GM10266 (cell line): ENCODE measurements at regions not wholly inside any gene's neighbourhood (a gene's known extent, or its start where the extent isn't known, plus 50 kb on each side); places are given as distances from the start of the nearest gene placed in this dataset.
"Not testable (repeated sequence)": the region's sequence is repeated elsewhere in the genome, so short reads cannot be mapped to it uniquely, and the experiment has no call there.

ENCODE experiments used
- DNase-seq: peaks from one replicate; pipeline ENCODE4 v3.0.0; 2012; ENCODE audit errors: extremely low spot score
- CTCF ChIP-seq: IDR thresholded peaks from 2 replicates; pipeline ENCODE4 v1.5.1; 2012; ENCODE audit warnings: mild to moderate bottlenecking, low read depth; ENCODE audit not compliant: control insufficient read depth, insufficient read depth; ENCODE audit errors: missing control alignments

GRCh38 chr19:30066781-30067759 is 125.0 kb downstream of the URI1 start:
- DNase-seq: no peak
- no peak for TF ChIP-seq CTCF

DNA sequence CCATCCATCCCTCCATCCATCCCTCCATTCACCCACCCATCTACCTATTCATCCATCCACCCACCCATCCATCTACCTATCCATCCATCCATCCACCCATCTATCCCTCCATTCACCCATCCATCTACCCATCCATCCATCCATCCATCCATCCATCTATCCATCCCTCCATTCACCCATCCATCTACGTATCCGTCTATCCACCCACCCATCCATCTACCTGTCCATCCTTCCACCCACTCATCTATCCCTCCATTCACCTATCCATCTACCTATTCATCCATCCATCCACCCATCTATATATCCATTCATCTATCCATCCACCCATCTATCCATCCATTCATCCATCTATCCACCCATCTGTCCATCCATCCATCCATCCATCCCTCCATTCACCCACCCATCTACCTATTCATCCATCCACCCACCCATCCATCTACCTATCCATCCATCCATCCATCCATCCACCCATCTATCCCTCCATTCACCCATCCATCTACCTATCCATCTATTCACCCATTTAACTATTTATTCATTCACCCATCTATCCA is 126.0 kb downstream of the URI1 start:
- not testable (repeated sequence) for DNase-seq

GRCh38 chr19:30068528-30069395 is 126.7 kb downstream of the URI1 start:
- no peak for TF ChIP-seq CTCF
- no peak for DNase-seq

- DNase-seq: no peak
- no peak for TF ChIP-seq CTCF
Measured at GRCh38 chr19:30069535-30070197, 127.6 kb downstream of the URI1 start.

GRCh38 chr19:30070198-30070967 is 128.3 kb downstream of the URI1 start:
- no peak for TF ChIP-seq CTCF
- no peak for DNase-seq

DNA sequence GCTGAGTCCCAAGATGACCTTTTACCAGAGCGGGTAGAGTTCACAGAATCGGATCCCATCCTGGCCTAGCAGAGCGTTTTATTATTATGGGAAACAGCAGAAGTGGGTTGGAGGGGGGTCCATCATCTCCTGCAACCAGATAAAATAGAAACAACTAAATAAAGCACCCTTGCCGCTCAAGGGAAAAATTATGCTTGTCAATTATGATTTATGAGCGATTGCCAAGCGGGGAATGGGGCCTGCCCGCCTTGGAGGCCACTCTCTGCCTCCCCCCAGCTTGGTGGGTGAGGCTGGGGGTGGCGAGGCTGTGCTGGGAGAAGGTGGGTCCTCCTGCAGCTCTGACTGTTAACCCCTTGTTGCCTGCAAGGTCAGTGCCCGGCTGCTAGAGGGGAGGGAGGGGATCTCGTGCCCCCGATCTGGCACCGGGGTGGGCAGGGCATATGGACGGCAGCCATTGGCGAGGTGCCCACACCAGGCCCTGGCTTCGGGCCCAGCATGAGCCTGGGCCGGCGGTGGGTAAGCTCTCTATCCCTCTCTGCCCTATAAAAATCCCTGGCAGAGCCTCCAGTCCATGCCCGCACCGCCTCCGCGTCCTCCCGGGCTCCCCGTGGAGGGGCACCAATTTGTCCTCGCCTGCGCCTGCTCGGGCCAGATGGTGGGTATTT is 129.1 kb downstream of the URI1 start:
- no peak for DNase-seq
- no peak for TF ChIP-seq CTCF
